ENCODE measurements at regions not wholly inside any gene's neighbourhood (a gene's known extent, or its start where the extent isn't known, plus 50 kb on each side); places are given as distances from the start of the nearest gene placed in this dataset.

- H3K4me3 ChIP-seq (ENCODE audit: low read depth, low read length) = no peak overlapping the region
- TF ChIP-seq CTCF (conservative IDR thresholded peaks at IDR 0.05; ENCODE audit: low read depth, low read length) = no peak
- no peak for DNase-seq (ENCODE audit: low read depth)
These were observed 1446.8 kb downstream of the MRPL39 start for GRCh38 chr21:24160528-24160927.

- no peak overlapping the region for H3K4me3 ChIP-seq (ENCODE audit: low read depth, low read length)
- no peak for TF ChIP-seq CTCF (conservative IDR thresholded peaks at IDR 0.05; ENCODE audit: low read depth, low read length)
- DNase-seq (ENCODE audit: low read depth) = no peak
These were observed 1454.1 kb downstream of the MRPL39 start for GRCh38 chr21:24153137-24153536.

- no peak overlapping the region for H3K4me3 ChIP-seq (ENCODE audit: low read depth, low read length)
- no peak for TF ChIP-seq CTCF (conservative IDR thresholded peaks at IDR 0.05; ENCODE audit: low read depth, low read length)
- DNase-seq (ENCODE audit: low read depth) = no peak
These were observed 1456.5 kb downstream of the MRPL39 start for GRCh38 chr21:24150753-24151152.

GRCh38 chr21:24148461-24148860 is 1458.8 kb downstream of the MRPL39 start:
- DNase-seq (ENCODE audit: low read depth) = no peak
- no peak for TF ChIP-seq CTCF (conservative IDR thresholded peaks at IDR 0.05; ENCODE audit: low read depth, low read length)
- H3K4me3 ChIP-seq (ENCODE audit: low read depth, low read length) = no peak overlapping the region

- DNase-seq (ENCODE audit: low read depth) = no peak
- H3K4me3 ChIP-seq (ENCODE audit: low read depth, low read length) = no peak overlapping the region
- TF ChIP-seq CTCF (conservative IDR thresholded peaks at IDR 0.05; ENCODE audit: low read depth, low read length) = no peak
These were observed 1459.6 kb downstream of the MRPL39 start for GRCh38 chr21:24147674-24148073.

- H3K4me3 ChIP-seq (ENCODE audit: low read depth, low read length) = no peak overlapping the region
- DNase-seq (ENCODE audit: low read depth) = no peak
- TF ChIP-seq CTCF (conservative IDR thresholded peaks at IDR 0.05; ENCODE audit: low read depth, low read length) = no peak
These were observed 1476.2 kb downstream of the MRPL39 start for GRCh38 chr21:24131056-24131455.

GRCh38 chr21:24127651-24128050 is 1479.6 kb downstream of the MRPL39 start:
- H3K4me3 ChIP-seq (ENCODE audit: low read depth, low read length) = no peak overlapping the region
- TF ChIP-seq CTCF (conservative IDR thresholded peaks at IDR 0.05; ENCODE audit: low read depth, low read length) = no peak
- no peak for DNase-seq (ENCODE audit: low read depth)
